ENCODE measurements at regions not wholly inside any gene's neighbourhood (a gene's known extent, or its start where the extent isn't known, plus 50 kb on each side); places are given as distances from the start of the nearest gene placed in this dataset.

GRCh38 chr12:19741132-19741489, 301.8 kb downstream of the AEBP2 start:
- no peak for DNase-seq (ENCODE audit: low read depth in 2 of 2)
- no peak overlapping the region for H3K27ac ChIP-seq (ENCODE audit: insufficient read depth, low read length)
- H3K27me3 ChIP-seq (ENCODE audit: control insufficient read depth, insufficient read depth, low read length), result no peaks in the 10 kb centered on the region
- peaks cover 4% of the 10 kb centered on the region for H3K4me1 ChIP-seq (ENCODE audit: control insufficient read depth, extremely low read depth, insufficient read depth, low read length)
- H3K4me3 ChIP-seq (replicated peaks in 1 of 4; ENCODE audit: control extremely low read depth in 1 of 4, insufficient read depth in 1 of 4, low read depth in 3 of 4, low read length in 4 of 4), result no peak overlapping the region
- no peaks in the 10 kb centered on the region for H4K20me1 ChIP-seq (ENCODE audit: control insufficient read depth, extremely low read depth, insufficient read depth, low read length)
- H3K79me2 ChIP-seq (ENCODE audit: control insufficient read depth, insufficient read depth, low read length), result no peaks in the 10 kb centered on the region
- H3K9ac ChIP-seq (ENCODE audit: insufficient read depth, low read length), result no peak overlapping the region
- H3K4me2 ChIP-seq (ENCODE audit: extremely low read depth, insufficient read depth, low read length), result no peak overlapping the region
- H3K9me3 ChIP-seq (ENCODE audit: control insufficient read depth, insufficient read depth, low read depth, low read length), result no peaks in the 10 kb centered on the region
- no peak overlapping the region for H2AFZ ChIP-seq (ENCODE audit: low read length)
- H3K36me3 ChIP-seq (ENCODE audit: control insufficient read depth, insufficient read depth, low read length), result no peaks in the 10 kb centered on the region
- TF ChIP-seq CTCF (conservative IDR thresholded peaks at IDR 0.05 in 1 of 2, IDR thresholded peaks at IDR 0.05 in 1 of 2; ENCODE audit: low read depth in 1 of 2, low read length in 2 of 2) (no peak), EZH2 (IDR thresholded peaks at IDR 0.05; ENCODE audit: low read length, missing control alignments) (no peak)

DNA sequence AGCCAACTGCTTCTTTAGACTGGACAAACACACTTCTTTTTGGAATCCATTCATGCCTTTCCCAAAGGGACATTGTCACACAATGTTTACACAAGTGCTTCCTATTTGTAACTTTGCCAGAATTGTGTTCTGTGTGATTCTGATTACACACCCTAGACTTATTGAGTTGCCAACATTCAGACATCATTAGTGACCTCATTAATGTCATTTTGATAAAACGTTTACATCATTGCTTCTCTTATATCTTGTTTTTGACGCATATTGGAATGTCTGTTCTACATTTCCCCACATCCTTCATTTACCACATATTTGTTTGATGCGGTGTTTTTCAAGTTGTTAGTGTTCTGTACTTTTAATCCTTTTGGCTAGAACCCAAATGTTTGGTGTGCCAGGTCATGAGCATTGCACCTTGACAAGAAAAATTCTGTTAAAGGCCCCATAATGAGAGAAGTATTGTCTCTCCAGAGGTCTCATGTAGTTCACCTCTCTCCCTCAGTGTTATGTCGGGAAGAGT, 305.5 kb downstream of the AEBP2 start:
- peak; percentile 89 to 91 for DNase-seq (ENCODE audit: low read depth in 2 of 2)
- peaks cover 2% of the 10 kb centered on the region for H3K4me1 ChIP-seq (ENCODE audit: control insufficient read depth, extremely low read depth, insufficient read depth, low read length)
- no peaks in the 10 kb centered on the region for H3K79me2 ChIP-seq (ENCODE audit: control insufficient read depth, insufficient read depth, low read length)
- no peak overlapping the region for H2AFZ ChIP-seq (ENCODE audit: low read length)
- TF ChIP-seq EZH2 (IDR thresholded peaks at IDR 0.05; ENCODE audit: low read length, missing control alignments) (no peak), CTCF (conservative IDR thresholded peaks at IDR 0.05 in 1 of 2, IDR thresholded peaks at IDR 0.05 in 1 of 2; ENCODE audit: low read depth in 1 of 2, low read length in 2 of 2) (no peak)
- no peak overlapping the region for H3K4me2 ChIP-seq (ENCODE audit: extremely low read depth, insufficient read depth, low read length)
- no peaks in the 10 kb centered on the region for H3K27me3 ChIP-seq (ENCODE audit: control insufficient read depth, insufficient read depth, low read length)
- H4K20me1 ChIP-seq (ENCODE audit: control insufficient read depth, extremely low read depth, insufficient read depth, low read length), result no peaks in the 10 kb centered on the region
- H3K9ac ChIP-seq (ENCODE audit: insufficient read depth, low read length), result no peak overlapping the region
- no peak overlapping the region for H3K4me3 ChIP-seq (replicated peaks in 1 of 4; ENCODE audit: control extremely low read depth in 1 of 4, insufficient read depth in 1 of 4, low read depth in 3 of 4, low read length in 4 of 4)
- no peak overlapping the region for H3K27ac ChIP-seq (ENCODE audit: insufficient read depth, low read length)
- no peaks in the 10 kb centered on the region for H3K36me3 ChIP-seq (ENCODE audit: control insufficient read depth, insufficient read depth, low read length)
- H3K9me3 ChIP-seq (ENCODE audit: control insufficient read depth, insufficient read depth, low read depth, low read length), result no peaks in the 10 kb centered on the region

- Histone ChIP-seq H3K79me2 (ENCODE audit: control insufficient read depth, insufficient read depth, low read length) (no peaks in the 10 kb centered on the region), H3K27me3 (ENCODE audit: control insufficient read depth, insufficient read depth, low read length) (no peaks in the 10 kb centered on the region), H3K4me3 (replicated peaks in 1 of 4; ENCODE audit: control extremely low read depth in 1 of 4, insufficient read depth in 1 of 4, low read depth in 3 of 4, low read length in 4 of 4) (no peak overlapping the region), H3K9ac (ENCODE audit: insufficient read depth, low read length) (no peak overlapping the region), H2AFZ (ENCODE audit: low read length) (no peak overlapping the region), H3K4me2 (ENCODE audit: extremely low read depth, insufficient read depth, low read length) (no peak overlapping the region), H4K20me1 (ENCODE audit: control insufficient read depth, extremely low read depth, insufficient read depth, low read length) (no peaks in the 10 kb centered on the region), H3K9me3 (ENCODE audit: control insufficient read depth, insufficient read depth, low read depth, low read length) (no peaks in the 10 kb centered on the region), H3K4me1 (ENCODE audit: control insufficient read depth, extremely low read depth, insufficient read depth, low read length) (peaks cover 2% of the 10 kb centered on the region), H3K27ac (ENCODE audit: insufficient read depth, low read length) (no peak overlapping the region), H3K36me3 (ENCODE audit: control insufficient read depth, insufficient read depth, low read length) (no peaks in the 10 kb centered on the region)
- TF ChIP-seq EZH2 (IDR thresholded peaks at IDR 0.05; ENCODE audit: low read length, missing control alignments) (no peak), CTCF (conservative IDR thresholded peaks at IDR 0.05 in 1 of 2, IDR thresholded peaks at IDR 0.05 in 1 of 2; ENCODE audit: low read depth in 1 of 2, low read length in 2 of 2) (no peak)
- no peak for DNase-seq (ENCODE audit: low read depth in 2 of 2)
Observed at GRCh38 chr12:19746471-19746870, 307.2 kb downstream of the AEBP2 start.

All from fibroblast of lung (primary cell).